A673 (cell line): ENCODE measurements at regions not wholly inside any gene's neighbourhood (a gene's known extent, or its start where the extent isn't known, plus 50 kb on each side); places are given as distances from the start of the nearest gene placed in this dataset.

Experiments used
- BruUV-seq: library from RNA; stranded (reverse); fragments of 400-500 nt; replicated peaks from 2 replicates; lab custom pipeline; 2021; lab: Mats Ljungman, UMichigan
- CTCF ChIA-PET: fragments of 300-600 bp; sonication (Branson Sonifier 250); formaldehyde crosslinking; loops from one replicate; lab custom pipeline; 2022; ENCODE audit warnings: antibody characterized with exemption; lab: Charles Lee
- POLR2A ChIA-PET: fragments of 300-600 bp; sonication (Branson Sonifier 250); formaldehyde crosslinking; loops from one replicate; lab custom pipeline; 2022; ENCODE audit warnings: antibody characterized with exemption; ENCODE audit not compliant: low non-redundant PET; lab: Charles Lee
- DNase-seq: peaks from one replicate; pipeline ENCODE4 v3.0.0-alpha.2; 2015; ENCODE audit warnings: low spot score
- H3K27ac ChIP-seq: fragments of 200-600 bp; sonication (generic); 2 replicates; pipeline ENCODE4 v1.5.1; 2016; ENCODE audit warnings: mixed run types, low read depth, mild to moderate bottlenecking, mixed read lengths, antibody characterized with exemption, low read length; ENCODE audit not compliant: poor library complexity, severe bottlenecking
- H3K27me3 ChIP-seq: fragments of 200-600 bp; sonication (generic); replicated peaks from 2 replicates; pipeline ENCODE4 v1.6.1; 2017; ENCODE audit warnings: mixed run types, low read depth, mild to moderate bottlenecking, mixed read lengths, antibody characterized with exemption, low read length; ENCODE audit not compliant: insufficient read depth, poor library complexity
- H3K36me3 ChIP-seq: fragments of 200-600 bp; sonication (generic); 2 replicates; pipeline ENCODE4 v1.6.1; 2016; ENCODE audit warnings: mixed run types, mild to moderate bottlenecking, mixed read lengths, antibody characterized with exemption, low read length; ENCODE audit not compliant: insufficient read depth, poor library complexity, severe bottlenecking
- H3K4me1 ChIP-seq: fragments of 200-600 bp; sonication (generic); 2 replicates; pipeline ENCODE4 v1.6.1; 2017; ENCODE audit warnings: mixed run types, mild to moderate bottlenecking, mixed read lengths, antibody characterized with exemption, low read length; ENCODE audit not compliant: insufficient read depth, poor library complexity, severe bottlenecking
- H3K4me3 ChIP-seq: fragments of 200-600 bp; sonication (generic); 2 replicates; pipeline ENCODE4 v1.5.1; 2016; ENCODE audit warnings: low read depth, mixed run types, mild to moderate bottlenecking, mixed read lengths, low read length; ENCODE audit not compliant: poor library complexity, severe bottlenecking
- H3K9me3 ChIP-seq: fragments of 200-600 bp; sonication (generic); 2 replicates; pipeline ENCODE4 v1.6.1; 2016; ENCODE audit warnings: mixed run types, low read depth, mild to moderate bottlenecking, mixed read lengths, antibody characterized with exemption, low read length; ENCODE audit not compliant: poor library complexity, severe bottlenecking
- EZH2 ChIP-seq: fragments of 200-600 bp; sonication (generic); IDR thresholded peaks from 2 replicates; pipeline ENCODE4 v1.6.1; 2017; ENCODE audit warnings: borderline replicate concordance, low read depth, mild to moderate bottlenecking, mixed read lengths, antibody characterized with exemption, low read length; ENCODE audit not compliant: poor library complexity, severe bottlenecking
- intact Hi-C: fragments of 100-400 bp; cut with micrococcal nuclease; formaldehyde crosslinking; loops from one replicate; pipeline ENCODE4 v1.10.0; 2022; ENCODE audit not compliant: unreplicated experiment
- TF ChIP-seq, protein P1 (sequence below): fragments of 300-800, 200-600 bp; sonication (generic); conservative IDR thresholded peaks from 2 replicates; pipeline ENCODE4 v1.5.1; 2017; ENCODE audit warnings: low read depth, mild to moderate bottlenecking, antibody characterized with exemption, low read length, moderate library complexity, mixed read lengths

DNA sequence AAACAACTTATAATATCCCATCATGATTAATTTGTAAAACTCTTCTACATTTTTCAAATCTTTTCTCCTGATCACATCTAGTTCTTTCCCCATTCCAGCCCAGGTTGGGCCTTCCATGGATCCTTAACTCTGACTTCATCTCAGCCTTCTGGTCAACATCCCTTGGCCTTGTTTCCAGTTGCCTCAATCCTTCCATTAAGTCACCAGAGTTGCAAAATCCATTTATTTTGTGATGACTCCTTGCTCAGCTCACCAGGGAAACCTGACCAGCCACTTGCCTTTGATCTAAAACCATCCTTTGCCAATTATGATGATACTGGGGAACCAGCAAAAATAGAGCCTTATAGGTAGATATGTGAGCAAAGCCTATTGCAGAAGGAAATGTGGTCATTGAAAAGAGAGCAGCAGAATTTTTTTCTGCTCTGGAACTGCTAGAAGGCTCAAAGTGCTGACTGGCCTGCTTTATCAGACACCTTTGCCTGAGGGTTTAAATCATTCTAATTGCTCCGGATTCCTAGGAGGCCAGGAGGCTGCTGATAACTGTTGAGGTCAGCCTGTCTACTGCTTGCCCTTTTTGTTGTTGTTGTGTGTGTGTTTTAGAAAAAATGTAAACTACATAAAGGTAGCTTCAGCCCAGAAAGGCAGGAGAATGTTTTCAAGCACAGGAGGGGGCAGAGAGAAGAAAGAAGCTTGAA is 512.2 kb upstream of the GRIA1 start:
- Histone ChIP-seq H3K9me3 (peaks cover 7% of the 10 kb centered on the region), H3K27me3 (no peaks in the 10 kb centered on the region), H3K36me3 (no peaks in the 10 kb centered on the region), H3K4me3 (no peak overlapping the region), H3K4me1 (no peaks in the 10 kb centered on the region), H3K27ac (no peak overlapping the region)
- no peak for DNase-seq
- TF ChIP-seq, protein P1, sequence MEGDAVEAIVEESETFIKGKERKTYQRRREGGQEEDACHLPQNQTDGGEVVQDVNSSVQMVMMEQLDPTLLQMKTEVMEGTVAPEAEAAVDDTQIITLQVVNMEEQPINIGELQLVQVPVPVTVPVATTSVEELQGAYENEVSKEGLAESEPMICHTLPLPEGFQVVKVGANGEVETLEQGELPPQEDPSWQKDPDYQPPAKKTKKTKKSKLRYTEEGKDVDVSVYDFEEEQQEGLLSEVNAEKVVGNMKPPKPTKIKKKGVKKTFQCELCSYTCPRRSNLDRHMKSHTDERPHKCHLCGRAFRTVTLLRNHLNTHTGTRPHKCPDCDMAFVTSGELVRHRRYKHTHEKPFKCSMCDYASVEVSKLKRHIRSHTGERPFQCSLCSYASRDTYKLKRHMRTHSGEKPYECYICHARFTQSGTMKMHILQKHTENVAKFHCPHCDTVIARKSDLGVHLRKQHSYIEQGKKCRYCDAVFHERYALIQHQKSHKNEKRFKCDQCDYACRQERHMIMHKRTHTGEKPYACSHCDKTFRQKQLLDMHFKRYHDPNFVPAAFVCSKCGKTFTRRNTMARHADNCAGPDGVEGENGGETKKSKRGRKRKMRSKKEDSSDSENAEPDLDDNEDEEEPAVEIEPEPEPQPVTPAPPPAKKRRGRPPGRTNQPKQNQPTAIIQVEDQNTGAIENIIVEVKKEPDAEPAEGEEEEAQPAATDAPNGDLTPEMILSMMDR, result no peak
- no peak for TF ChIP-seq EZH2
- CTCF ChIA-PET, result no interaction called here
- POLR2A ChIA-PET, result no interaction called here
- intact Hi-C loops, result no loop called here
- BruUV-seq, result no TSS peak

DNA sequence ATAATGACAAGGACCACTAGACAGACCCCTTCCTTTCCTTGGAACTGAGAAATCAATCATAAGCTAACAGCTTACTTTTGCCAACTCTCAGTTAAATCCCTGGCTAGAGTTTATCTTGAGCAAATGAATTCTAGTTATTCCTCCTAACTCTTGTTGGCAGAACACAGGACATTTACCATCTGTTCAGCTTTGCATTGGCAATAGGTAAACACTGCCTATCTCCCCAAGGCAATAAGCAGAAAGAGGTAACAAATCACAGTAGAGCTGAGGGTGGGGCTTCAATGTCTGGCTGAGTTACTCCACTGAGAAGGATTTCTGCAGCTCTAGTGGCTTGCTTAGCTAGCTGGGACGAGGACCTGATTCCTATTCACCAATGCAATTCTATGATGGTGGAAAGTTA is 503.3 kb upstream of the GRIA1 start:
- intact Hi-C loops, result no loop called here
- H3K27ac ChIP-seq, result no peak overlapping the region
- no peaks in the 10 kb centered on the region for H3K27me3 ChIP-seq
- BruUV-seq, result no TSS peak
- H3K36me3 ChIP-seq, result no peaks in the 10 kb centered on the region
- no peak for DNase-seq
- TF ChIP-seq, protein P1, result no peak
- no peak for TF ChIP-seq EZH2
- H3K4me1 ChIP-seq, result no peaks in the 10 kb centered on the region
- POLR2A ChIA-PET, result no interaction called here
- CTCF ChIA-PET, result no interaction called here
- H3K9me3 ChIP-seq, result no peaks in the 10 kb centered on the region
- no peak overlapping the region for H3K4me3 ChIP-seq

GRCh38 chr5:152990217-152990616 is 500.3 kb upstream of the GRIA1 start:
- no peak for DNase-seq
- H3K27me3 ChIP-seq, result no peaks in the 10 kb centered on the region
- H3K27ac ChIP-seq, result no peak overlapping the region
- TF ChIP-seq, protein P1, result no peak
- TF ChIP-seq EZH2, result no peak
- H3K9me3 ChIP-seq, result no peaks in the 10 kb centered on the region
- no peak overlapping the region for H3K4me3 ChIP-seq
- intact Hi-C loops, result no loop called here
- POLR2A ChIA-PET, result no interaction called here
- H3K4me1 ChIP-seq, result no peaks in the 10 kb centered on the region
- no peaks in the 10 kb centered on the region for H3K36me3 ChIP-seq
- CTCF ChIA-PET, result no interaction called here
- no TSS peak for BruUV-seq
